ENCODE measurements at regions not wholly inside any gene's neighbourhood (a gene's known extent, or its start where the extent isn't known, plus 50 kb on each side); places are given as distances from the start of the nearest gene placed in this dataset.
"Not testable (repeated sequence)": the region's sequence is repeated elsewhere in the genome, so short reads cannot be mapped to it uniquely, and the experiment has no call there.

DNA sequence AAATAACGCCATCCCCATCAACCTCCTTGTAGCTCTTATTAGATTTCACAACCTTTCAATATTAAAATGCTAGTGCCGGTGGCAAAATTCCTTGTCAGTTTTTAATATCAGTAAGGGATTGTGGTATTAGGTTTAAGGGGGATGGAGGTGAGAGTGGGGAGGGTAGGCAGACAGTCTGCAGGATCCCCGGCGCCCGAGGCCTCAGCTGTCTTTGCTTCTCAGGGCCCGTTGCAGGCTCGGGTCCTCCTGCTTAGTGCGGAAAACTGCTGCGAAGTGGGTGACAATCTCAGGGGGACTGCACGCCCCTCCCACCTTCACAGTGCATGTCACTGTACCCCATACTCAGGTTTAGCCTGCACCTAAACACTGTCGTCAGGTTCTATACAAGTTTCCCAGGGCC is 274.3 kb upstream of the PODXL start:
- Mint-ChIP-seq H3K9me3 (no peaks in the 10 kb centered on the region), H3K4me3 (no peak overlapping the region), H3K4me1 (ENCODE audit: low read depth) (no peaks in the 10 kb centered on the region), H3K27me3 (ENCODE audit: low read depth) (peaks cover 5% of the 10 kb centered on the region), H3K36me3 (ENCODE audit: low read depth) (no peaks in the 10 kb centered on the region), H3K27ac (no peak overlapping the region)

DNA sequence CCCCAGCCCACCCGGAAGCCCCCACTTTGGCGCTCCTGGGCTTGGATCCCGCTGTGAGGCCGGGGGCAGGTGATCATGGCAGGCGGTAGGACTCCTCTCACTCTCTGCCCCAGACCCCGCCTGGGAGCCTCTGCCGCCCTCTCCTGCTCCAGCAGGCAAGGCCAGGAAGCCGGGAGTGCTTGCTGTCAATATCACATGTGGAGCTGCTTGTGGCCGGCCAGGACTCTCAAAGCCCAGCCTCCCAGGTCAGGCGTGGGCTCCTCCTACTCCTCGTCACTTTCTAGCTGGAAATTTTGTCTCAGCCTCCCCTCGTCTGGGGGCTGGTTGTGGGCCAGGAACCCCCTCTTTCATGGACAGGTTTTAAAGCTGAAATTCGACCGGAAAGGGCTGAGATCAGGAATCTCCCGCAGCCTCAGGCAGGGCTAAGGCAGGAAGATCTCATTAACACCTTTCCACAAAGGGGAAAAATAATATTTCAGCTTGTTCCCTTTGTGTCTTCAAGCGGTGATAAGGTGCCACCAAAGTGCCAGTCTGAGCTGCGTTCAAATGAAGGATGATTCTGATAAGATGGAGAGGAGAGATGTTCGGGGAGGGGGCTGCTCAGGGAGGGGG is 273.6 kb upstream of the PODXL start:
- Mint-ChIP-seq H3K27ac (no peak overlapping the region), H3K27me3 (ENCODE audit: low read depth) (peaks cover 5% of the 10 kb centered on the region), H3K4me3 (no peak overlapping the region), H3K36me3 (ENCODE audit: low read depth) (no peaks in the 10 kb centered on the region), H3K4me1 (ENCODE audit: low read depth) (no peaks in the 10 kb centered on the region), H3K9me3 (no peaks in the 10 kb centered on the region)

DNA sequence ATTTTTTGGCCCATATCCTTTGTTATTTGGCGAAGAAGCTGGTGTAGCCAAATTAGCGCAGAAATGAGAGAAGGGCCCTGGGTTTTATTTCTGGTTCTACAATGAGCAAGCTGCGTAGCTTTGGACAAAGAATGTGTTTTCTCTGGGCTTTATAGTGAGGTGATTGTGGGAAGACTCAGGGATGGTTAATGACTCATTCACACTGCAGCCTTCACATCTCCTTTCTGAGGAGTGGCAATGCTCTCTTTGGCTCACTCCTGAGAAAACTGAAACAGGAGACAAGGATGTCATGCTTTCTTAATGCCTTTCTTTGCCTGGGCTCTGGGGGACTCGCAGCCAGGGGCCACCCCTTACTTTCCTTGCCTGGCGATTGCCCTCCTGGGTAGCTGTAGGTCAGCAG is 271.0 kb upstream of the PODXL start:
- H3K36me3 Mint-ChIP-seq (ENCODE audit: low read depth) = no peaks in the 10 kb centered on the region
- no peak overlapping the region for H3K4me3 Mint-ChIP-seq
- no peaks in the 10 kb centered on the region for H3K9me3 Mint-ChIP-seq
- H3K27ac Mint-ChIP-seq = no peak overlapping the region
- no peaks in the 10 kb centered on the region for H3K4me1 Mint-ChIP-seq (ENCODE audit: low read depth)
- H3K27me3 Mint-ChIP-seq (ENCODE audit: low read depth) = peaks cover 5% of the 10 kb centered on the region

DNA sequence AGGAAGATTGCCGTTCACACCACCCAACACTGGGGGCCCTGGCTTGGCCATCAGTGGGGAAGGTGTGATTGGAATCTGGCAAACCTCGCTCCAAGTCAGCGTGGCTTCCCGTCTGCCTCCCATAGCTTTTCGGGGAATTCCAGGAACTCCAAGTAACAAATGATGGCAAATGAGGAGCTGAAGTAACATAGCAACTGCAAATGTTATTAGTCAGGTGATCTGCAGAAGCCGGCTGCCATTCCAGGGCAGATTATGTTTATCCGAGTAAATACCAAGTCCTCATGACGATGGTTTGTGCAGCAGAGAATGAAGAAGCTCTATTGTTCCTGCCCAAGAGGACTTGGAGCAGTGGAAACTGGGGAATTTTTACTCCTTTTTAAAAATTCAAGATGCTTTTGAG is 270.5 kb upstream of the PODXL start:
- Mint-ChIP-seq H3K4me1 (ENCODE audit: low read depth) (no peaks in the 10 kb centered on the region), H3K9me3 (no peaks in the 10 kb centered on the region), H3K27ac (no peak overlapping the region), H3K4me3 (no peak overlapping the region), H3K27me3 (ENCODE audit: low read depth) (peaks cover 5% of the 10 kb centered on the region), H3K36me3 (ENCODE audit: low read depth) (no peaks in the 10 kb centered on the region)

DNA sequence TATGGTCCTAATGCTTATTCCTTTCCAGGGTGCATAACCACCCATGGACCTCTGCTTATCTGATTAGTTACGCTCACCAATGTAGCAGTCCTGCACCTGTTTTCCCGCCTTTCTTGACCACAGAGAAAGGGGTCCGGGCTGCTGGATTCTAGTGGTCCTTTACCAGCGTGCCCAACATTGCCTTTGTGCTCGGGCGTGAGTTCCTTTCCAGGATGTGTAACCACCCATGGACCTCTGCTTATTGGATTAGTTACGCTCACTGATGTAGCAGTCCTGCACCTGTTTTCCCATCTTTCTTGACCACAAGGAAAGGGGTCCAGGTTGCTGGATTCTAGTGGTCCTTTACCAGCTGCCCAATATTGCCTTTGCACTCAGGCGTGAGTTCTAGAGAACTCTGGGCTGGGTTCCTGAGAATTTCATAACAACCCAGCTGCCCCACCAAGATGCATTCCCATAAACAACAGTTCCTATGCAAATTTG is 267.6 kb upstream of the PODXL start:
- not testable (repeated sequence) for H3K9me3 Mint-ChIP-seq; H3K4me1 Mint-ChIP-seq (ENCODE audit: low read depth); H3K36me3 Mint-ChIP-seq (ENCODE audit: low read depth); H3K4me3 Mint-ChIP-seq; H3K27me3 Mint-ChIP-seq (ENCODE audit: low read depth); H3K27ac Mint-ChIP-seq

DNA sequence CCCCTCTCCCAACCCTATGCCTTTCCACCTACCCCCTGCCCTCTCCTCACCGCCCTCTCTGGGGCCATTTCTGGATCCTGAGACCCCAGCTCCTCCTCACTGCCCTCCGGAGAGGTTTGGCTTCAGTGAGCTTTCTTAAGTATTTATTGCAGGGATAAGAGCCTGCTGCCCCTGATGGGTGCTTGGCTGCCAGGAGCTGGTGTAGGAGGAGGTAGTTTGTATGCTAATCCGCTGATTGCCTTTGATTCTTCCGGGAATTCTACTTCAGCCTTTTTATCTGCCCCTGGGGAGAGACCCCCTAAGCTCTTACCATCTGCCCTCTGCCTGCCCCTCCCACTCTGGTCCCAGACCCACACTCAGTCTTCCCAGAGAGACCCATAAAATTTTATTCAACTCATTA is 263.5 kb upstream of the PODXL start:
- H3K9me3 Mint-ChIP-seq = no peaks in the 10 kb centered on the region
- no peaks in the 10 kb centered on the region for H3K4me1 Mint-ChIP-seq (ENCODE audit: low read depth)
- no peak overlapping the region for H3K27ac Mint-ChIP-seq
- no peaks in the 10 kb centered on the region for H3K36me3 Mint-ChIP-seq (ENCODE audit: low read depth)
- no peaks in the 10 kb centered on the region for H3K27me3 Mint-ChIP-seq (ENCODE audit: low read depth)
- no peak overlapping the region for H3K4me3 Mint-ChIP-seq

DNA sequence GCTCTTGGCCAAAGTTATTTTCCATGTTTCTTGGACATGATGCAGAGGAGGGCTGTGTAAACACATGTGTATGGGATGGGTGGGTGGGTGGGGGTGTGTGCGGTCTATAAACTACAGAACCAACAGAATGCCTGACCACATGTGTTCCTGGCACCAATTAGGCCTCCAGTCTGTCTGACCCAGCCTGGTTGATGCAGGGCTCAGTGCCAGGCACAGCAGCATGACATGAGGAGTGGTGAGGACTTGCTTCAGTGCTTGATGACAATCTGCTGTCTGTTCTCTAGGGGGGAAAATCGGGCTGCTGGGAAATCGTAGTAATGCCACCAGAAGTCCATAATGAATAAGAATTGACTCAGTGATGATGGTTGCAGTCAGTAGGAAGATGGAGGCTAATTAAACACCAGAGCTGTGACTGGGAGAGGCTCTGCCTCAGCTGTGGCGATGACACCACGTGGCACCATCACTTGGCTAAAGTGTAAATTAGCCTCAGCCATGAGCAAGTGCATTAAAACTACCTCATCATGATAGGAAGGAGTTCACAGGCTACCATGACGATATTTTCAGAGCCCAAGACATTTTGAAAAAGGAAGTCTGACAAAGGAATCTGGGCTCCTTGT is 260.1 kb upstream of the PODXL start:
- H3K4me1 Mint-ChIP-seq (ENCODE audit: low read depth) = no peaks in the 10 kb centered on the region
- H3K27ac Mint-ChIP-seq = no peak overlapping the region
- no peak overlapping the region for H3K4me3 Mint-ChIP-seq
- no peaks in the 10 kb centered on the region for H3K36me3 Mint-ChIP-seq (ENCODE audit: low read depth)
- H3K9me3 Mint-ChIP-seq = no peaks in the 10 kb centered on the region
- H3K27me3 Mint-ChIP-seq (ENCODE audit: low read depth) = no peaks in the 10 kb centered on the region

DNA sequence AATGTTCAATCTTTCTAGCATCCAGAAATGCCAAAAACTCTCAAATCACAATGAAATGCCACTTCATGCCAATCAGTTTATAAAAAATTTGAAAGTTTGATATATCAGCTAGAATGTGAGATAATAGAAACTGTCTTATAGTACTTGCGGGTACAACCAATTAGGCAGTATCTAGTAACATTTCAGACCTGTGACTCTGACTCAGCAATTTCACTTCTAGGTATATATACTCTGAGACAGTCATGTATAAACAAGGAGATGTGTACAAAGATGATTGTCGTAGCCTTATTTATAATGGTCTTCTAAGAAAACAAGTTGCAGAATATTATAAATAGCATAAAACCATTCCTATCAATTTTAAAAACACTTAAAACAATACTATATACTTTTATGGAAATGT is 252.3 kb upstream of the PODXL start:
- Mint-ChIP-seq H3K27ac (no peak overlapping the region), H3K36me3 (ENCODE audit: low read depth) (no peaks in the 10 kb centered on the region), H3K9me3 (no peaks in the 10 kb centered on the region), H3K4me1 (ENCODE audit: low read depth) (no peaks in the 10 kb centered on the region), H3K27me3 (ENCODE audit: low read depth) (no peaks in the 10 kb centered on the region), H3K4me3 (no peak overlapping the region)

DNA sequence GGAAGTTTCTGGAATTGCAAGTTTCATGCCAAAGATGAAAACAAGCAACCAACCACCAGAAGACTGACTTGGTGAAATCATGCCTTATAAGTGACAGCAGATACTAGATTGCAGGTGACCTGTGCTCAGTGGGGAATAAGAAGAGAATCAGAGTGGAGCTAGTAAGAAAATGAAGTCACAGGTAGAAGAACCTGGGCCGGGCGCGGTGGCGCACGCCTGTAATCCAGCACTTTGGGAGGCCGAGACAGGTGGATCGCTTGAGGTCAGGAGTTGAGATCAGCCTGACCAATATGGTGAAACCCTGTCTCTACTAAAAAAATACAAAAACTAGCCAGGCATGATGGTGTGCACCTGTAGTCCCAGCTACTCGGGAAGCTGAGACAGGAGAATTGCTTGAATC is 251.7 kb upstream of the PODXL start:
- H3K4me3 Mint-ChIP-seq; H3K27ac Mint-ChIP-seq; H3K4me1 Mint-ChIP-seq (ENCODE audit: low read depth); H3K36me3 Mint-ChIP-seq (ENCODE audit: low read depth); H3K9me3 Mint-ChIP-seq; H3K27me3 Mint-ChIP-seq (ENCODE audit: low read depth): not testable (repeated sequence)

DNA sequence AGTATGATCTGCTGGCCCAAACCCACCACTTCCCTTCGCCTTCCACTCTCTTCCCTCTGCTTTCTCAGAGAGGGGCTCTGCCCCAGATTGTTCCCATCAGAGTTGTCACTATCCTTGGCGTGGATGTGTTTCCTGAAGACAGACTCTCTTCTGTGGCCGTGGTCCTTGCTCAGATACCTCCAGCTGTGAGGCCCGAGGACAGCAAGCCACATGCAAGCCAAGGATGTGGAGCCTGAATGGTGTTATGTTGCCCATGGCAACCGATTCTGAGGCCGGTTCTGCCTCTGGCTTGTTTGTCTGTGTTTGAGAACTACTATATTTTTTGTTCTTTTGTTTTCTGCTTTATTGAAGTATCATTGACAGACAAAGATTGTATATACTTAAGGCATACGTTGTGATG is 247.4 kb upstream of the PODXL start:
- no peaks in the 10 kb centered on the region for H3K4me1 Mint-ChIP-seq (ENCODE audit: low read depth)
- H3K4me3 Mint-ChIP-seq = no peak overlapping the region
- H3K27me3 Mint-ChIP-seq (ENCODE audit: low read depth) = no peaks in the 10 kb centered on the region
- H3K36me3 Mint-ChIP-seq (ENCODE audit: low read depth) = no peaks in the 10 kb centered on the region
- H3K9me3 Mint-ChIP-seq = no peaks in the 10 kb centered on the region
- H3K27ac Mint-ChIP-seq = no peak overlapping the region

DNA sequence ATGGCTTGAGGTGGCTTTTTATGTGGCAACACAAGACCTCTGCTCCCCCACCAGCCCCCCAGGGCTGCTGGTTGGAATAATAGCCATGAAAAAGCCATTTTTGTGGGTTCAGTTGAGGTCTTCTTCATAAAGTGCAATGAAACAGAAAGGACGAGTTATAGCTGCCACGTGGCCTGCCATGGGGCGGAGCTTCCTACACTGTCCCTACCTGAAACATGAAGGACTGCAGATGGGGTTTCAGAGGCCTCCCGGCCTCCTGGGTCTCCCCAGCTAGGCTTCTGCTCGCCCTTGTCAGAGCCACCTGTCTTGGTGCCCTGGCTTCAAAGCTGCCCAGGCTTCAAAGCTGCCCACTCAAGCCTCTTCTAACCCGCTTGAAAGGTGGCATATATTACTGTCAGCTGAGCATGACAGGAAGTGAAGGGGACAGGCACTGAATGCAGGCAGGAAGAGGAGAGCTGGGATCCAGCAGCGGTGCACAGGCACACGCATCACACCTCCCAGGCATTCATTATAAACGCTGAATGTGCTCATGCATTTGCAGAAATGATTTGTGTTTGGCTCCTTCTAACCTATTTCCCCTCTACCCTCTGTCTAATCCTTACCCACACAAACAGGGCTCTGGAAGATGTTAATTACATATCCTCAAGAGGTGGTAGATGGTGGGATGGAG is 245.9 kb upstream of the PODXL start:
- Mint-ChIP-seq H3K27ac (no peak overlapping the region), H3K36me3 (ENCODE audit: low read depth) (no peaks in the 10 kb centered on the region), H3K9me3 (no peaks in the 10 kb centered on the region)

DNA sequence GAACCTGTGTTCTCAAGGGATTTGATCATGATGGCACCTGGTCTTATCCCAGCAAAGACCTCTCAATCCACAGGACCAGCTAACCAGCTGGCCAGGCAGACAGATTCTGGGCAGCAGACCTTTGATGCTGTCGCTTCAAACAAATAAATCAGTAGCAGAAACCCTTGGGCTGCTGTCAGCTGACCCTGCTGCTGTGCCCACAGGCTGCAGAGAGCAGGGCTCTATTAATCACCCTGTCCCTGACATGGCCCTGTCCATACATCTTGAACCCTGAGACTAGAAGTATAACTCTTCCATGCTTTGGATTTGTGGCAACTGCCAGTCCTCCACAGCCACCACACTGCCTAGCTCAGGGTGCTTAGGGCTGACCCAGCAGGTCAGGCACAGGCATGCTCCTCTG is 244.1 kb upstream of the PODXL start:
- Mint-ChIP-seq H3K36me3 (ENCODE audit: low read depth) (no peaks in the 10 kb centered on the region), H3K9me3 (no peaks in the 10 kb centered on the region), H3K4me3 (no peak overlapping the region), H3K27me3 (ENCODE audit: low read depth) (no peaks in the 10 kb centered on the region), H3K27ac (no peak overlapping the region), H3K4me1 (ENCODE audit: low read depth) (no peaks in the 10 kb centered on the region)

More for the DNA sequence above, 245.9 kb upstream of the PODXL start:
- Mint-ChIP-seq H3K27me3 (ENCODE audit: low read depth) (no peaks in the 10 kb centered on the region), H3K4me1 (ENCODE audit: low read depth) (no peaks in the 10 kb centered on the region), H3K4me3 (no peak overlapping the region)

DNA sequence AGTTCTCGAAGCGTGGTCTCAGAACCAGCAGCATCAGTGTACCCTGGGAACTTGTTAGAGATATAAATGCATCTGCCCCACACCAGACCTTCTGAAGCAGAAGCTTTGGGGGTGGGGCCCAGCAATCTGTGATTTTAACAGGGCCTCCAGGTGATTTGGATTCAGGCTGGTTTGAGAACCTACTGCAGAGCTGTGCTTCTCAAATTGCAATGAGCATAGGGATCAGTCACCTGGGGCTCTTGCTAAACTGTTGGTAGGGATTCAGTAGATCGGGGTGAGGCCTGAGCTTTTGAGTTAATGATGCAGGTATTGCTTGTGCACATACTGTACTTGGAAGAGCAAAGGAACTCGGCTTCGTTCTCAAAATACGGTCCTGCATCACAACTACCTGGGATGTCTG is 243.6 kb upstream of the PODXL start:
- no peaks in the 10 kb centered on the region for H3K4me1 Mint-ChIP-seq (ENCODE audit: low read depth)
- H3K27ac Mint-ChIP-seq = no peak overlapping the region
- H3K4me3 Mint-ChIP-seq = no peak overlapping the region
- no peaks in the 10 kb centered on the region for H3K36me3 Mint-ChIP-seq (ENCODE audit: low read depth)
- no peaks in the 10 kb centered on the region for H3K9me3 Mint-ChIP-seq
- no peaks in the 10 kb centered on the region for H3K27me3 Mint-ChIP-seq (ENCODE audit: low read depth)

DNA sequence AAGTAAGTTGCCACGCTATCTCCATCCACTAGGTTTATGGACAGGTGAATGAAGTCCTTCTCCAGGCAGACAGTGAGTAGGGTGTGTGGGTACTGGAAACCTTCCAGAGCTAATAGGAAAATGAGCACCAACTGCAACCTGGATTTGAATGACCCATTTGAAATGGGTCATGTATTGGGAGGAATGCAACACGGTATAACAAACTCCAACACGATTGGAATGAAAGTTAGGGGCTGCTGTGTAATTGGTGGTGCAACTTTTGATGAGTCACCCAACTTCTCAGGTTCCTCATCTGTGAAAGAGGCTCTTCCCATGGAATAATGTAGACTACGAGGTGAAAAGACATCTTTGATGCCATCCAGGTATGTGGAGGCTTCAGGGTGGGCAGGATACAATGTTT is 241.4 kb upstream of the PODXL start:
- Mint-ChIP-seq H3K4me3 (no peak overlapping the region), H3K36me3 (ENCODE audit: low read depth) (no peaks in the 10 kb centered on the region), H3K27me3 (ENCODE audit: low read depth) (no peaks in the 10 kb centered on the region), H3K4me1 (ENCODE audit: low read depth) (no peaks in the 10 kb centered on the region), H3K9me3 (no peaks in the 10 kb centered on the region), H3K27ac (no peak overlapping the region)

DNA sequence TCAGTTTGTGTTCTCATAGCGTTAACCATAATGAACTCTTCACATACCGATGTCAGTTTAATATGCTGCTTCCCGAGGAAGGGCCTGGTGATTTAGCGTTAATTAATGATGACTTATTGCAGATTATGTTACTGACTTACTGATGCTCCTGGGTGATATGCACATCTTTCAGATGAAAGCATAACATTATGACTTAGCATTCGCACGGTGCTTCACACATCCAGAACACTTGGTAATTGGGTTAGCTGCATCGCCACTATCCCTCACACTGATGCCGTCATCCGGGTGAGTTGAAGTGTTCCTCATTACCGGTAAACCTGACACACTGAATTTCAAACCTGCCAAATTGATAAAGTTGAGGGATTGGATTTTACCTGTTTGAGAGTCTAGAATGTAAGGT is 239.0 kb upstream of the PODXL start:
- no peaks in the 10 kb centered on the region for H3K27me3 Mint-ChIP-seq (ENCODE audit: low read depth)
- H3K27ac Mint-ChIP-seq = no peak overlapping the region
- no peaks in the 10 kb centered on the region for H3K36me3 Mint-ChIP-seq (ENCODE audit: low read depth)
- H3K4me1 Mint-ChIP-seq (ENCODE audit: low read depth) = no peaks in the 10 kb centered on the region
- no peak overlapping the region for H3K4me3 Mint-ChIP-seq
- no peaks in the 10 kb centered on the region for H3K9me3 Mint-ChIP-seq
